Right kidney (tissue), 1 donor: ENCODE measurements at regions not wholly inside any gene's neighbourhood (a gene's known extent, or its start where the extent isn't known, plus 50 kb on each side); places are given as distances from the start of the nearest gene placed in this dataset.
"Not testable (repeated sequence)": the region's sequence is repeated elsewhere in the genome, so short reads cannot be mapped to it uniquely, and the experiment has no call there.

Experiments used
- DNase-seq: peaks from one replicate; pipeline ENCODE4 v3.0.0-alpha.2; 2016

- DNase-seq: no peak
Measured at GRCh38 chr1:229114850-229115365, 156.0 kb upstream of the RAB4A start.

DNA sequence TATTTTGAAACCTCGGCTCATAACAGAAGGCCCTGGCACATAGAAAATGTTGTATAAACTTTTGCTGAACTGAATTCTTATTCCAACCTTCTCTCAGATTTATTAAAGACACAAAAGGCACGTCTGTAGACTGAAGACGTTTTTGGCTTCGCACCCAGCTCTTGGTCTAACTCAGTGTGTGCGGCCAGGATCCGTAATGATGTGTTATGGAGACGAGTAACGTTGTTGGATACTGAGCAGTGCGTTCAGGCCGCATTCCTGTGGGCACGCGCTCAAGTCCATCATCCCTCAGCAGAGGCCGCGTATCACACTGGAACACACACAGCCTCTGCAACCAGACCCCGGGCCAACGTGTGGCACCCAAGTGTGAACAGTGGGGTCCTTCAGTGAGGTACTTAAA lies 154.8 kb upstream of the RAB4A start:
- no peak for DNase-seq

- no peak for DNase-seq
Measured at GRCh38 chr1:229117664-229118300, 153.1 kb upstream of the RAB4A start.

DNA sequence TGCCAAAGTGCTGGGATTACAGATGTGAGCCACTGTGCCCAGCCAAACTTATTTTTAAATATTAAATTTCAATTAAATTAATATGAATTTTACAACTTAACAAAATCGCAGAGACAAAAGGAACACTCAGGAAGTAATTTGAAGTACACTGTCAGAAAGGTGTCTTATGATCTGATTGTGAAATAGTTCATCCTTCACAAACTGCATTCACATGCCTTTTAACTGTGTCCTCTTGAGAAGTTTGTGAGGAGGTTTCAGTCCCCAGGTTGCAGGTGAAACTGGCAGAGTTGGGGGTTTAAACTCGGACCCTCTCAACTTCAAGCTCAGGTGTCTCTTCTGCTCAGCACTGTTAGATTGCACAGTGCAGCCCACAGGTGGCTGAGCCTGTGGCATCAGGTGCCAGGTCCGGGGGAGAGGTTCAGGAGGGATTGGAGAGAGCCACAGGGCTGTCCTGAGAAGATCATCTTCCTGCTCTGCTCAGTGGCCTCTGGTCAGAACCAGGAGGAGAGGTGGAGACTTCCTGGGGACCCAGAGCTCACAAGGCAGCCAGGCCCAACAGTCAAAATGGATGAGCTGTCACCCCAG lies 152.3 kb upstream of the RAB4A start:
- no peak for DNase-seq

DNA sequence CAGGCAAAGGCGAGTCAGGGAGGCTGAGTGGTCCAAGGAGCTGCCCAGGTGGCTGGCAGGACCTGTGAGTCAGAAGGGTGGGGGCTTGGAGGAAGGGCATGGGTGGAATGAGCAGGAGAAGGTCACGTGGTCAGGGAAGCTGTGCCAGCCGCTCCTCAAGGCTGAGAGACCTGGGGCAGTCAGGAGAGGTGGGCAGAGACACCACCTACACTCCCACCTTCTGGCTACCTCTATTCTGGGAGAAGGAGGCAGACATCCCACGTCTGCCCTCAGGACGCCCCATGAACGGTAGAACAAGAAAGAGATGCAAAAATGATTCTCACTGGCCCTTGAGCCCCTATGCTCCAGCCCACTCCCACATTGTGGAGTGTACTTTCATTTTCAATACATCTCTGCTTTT lies 151.8 kb upstream of the RAB4A start:
- DNase-seq: no peak

GRCh38 chr1:229119876-229120275 lies 151.0 kb upstream of the RAB4A start:
- DNase-seq: no peak

GRCh38 chr1:229121845-229122436 lies 149.0 kb upstream of the RAB4A start:
- no peak for DNase-seq

DNA sequence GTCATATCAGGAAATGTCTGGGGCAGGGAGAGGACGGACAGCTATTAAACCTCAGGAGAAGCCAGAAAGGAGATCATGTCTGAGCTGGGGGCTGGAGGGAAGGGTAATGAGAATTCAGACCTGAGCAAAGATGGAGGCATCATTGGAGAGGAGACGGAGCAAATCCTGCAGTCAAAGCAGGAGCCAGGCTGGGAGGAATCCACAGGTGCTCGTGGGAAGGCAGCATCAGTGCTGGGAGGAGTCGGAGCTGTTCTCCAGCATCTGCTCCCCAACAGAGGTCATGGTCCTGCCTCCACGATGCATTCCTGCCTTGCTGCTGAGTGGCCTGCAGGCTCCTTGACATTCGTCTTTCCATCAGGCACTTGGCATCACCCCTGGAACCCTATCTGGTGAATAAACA lies 148.3 kb upstream of the RAB4A start:
- no peak for DNase-seq

GRCh38 chr1:229124116-229124515 lies 146.8 kb upstream of the RAB4A start:
- DNase-seq: no peak

DNA sequence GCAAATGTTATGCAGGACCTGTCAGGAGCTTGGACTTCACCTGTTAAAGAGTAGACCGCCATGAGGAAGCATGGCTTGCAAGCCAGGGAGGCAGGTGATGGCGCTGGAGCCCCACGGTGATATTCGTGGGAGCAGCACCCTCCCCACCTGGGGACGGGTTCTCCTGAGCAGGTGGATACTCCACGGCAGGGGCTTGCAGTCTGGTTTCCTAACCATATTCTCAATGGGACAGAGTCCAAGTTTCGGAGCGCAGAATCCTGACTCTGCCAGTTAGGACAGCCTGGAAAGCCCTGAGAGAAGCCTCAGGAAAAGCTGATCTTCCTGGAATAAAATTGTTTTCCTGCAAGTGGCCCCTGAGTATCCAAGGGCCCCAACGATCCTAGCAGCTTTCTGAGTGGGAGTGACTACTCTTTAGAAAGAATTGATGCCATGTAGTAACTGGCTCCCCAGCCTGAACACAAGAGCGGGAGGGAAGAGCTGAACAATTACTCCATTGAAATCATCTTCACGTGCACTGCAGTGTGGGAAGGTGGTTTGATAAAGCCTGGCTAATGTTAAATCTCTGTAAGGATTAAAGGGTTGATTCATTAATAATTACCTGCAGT lies 146.3 kb upstream of the RAB4A start:
- DNase-seq: no peak

DNA sequence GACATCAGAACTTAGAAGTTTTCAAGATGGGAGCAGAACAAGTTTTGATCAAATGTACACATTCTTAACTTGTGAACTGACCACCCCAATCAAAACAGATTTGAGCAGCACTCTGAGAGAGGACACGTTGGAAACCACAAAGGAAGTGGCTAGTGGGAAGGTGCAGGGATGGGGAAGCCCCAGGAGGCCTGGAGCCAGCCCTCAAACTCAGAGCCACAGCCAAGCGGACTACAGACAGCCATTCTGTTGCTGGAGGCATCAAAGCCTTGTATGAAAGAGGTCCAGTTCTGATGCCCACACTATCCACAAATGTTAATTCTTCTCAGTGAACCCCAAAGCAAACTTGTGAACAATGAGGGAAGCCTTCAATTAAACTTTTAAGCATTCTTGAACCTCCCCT lies 143.6 kb upstream of the RAB4A start:
- no peak for DNase-seq

DNA sequence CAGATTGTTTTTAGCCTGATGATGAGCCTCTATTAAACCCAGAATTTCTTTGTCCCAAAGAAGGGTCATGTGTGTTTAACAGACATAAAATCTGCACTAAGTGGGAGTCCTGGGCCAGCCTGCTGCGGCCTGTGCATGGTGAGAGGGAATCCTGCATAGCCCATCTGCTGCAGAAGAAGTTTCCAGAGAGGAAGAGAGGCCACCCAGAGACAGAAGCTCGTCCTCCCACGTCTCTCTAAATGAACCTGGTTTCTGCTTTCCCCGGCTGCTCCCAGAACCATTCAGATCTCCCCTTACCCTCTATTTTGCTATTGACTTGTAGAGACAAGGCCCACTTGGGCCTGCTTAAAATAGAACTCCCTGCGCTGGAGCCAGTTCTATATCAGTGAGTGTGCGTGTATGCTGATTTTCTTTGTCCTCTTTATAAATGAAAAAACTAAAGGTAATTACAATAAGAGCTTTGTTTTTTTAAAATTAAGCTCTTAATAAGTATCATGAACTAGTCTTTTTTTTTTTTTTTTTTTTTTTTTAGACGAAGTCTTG lies 142.8 kb upstream of the RAB4A start:
- no peak for DNase-seq

DNA sequence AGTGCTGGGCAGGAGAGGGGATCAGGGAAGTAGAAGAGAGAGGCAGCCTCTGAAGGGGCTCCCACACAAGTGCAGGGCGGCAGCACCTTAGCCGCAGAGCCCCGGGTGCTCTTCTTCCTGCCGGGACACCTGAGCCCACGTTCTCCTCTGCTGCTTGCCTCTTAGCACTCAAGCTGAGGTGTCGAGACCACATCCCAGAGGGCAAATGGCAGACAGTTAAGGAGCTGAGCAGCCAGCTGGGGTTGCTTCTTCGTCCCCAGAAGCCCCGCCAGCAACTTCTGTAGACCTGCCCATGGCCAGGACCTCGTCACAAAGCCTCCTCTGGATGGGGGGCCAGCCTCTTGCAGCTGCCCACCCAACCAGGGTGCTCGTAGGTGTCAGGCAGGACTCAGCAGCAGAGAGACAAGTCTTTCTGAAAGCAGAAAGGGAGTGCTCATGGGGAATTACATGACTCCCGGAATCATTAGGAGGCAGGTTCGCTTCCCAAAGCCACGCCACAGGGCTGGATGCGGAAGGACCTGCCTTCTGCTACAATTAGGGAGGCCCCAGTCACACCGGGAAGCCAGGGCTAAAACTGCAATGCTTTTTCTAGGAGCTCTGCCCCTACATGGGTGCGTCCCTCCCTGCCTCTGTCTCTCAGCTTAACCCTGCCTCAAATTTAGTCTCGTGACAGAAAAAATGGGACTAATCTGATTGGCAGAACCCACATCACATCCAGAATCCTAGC lies 141.4 kb upstream of the RAB4A start:
- DNase-seq: no peak

GRCh38 chr1:229130028-229130668 lies 140.8 kb upstream of the RAB4A start:
- DNase-seq: no peak

GRCh38 chr1:229131243-229132105 lies 139.4 kb upstream of the RAB4A start:
- no peak for DNase-seq

DNA sequence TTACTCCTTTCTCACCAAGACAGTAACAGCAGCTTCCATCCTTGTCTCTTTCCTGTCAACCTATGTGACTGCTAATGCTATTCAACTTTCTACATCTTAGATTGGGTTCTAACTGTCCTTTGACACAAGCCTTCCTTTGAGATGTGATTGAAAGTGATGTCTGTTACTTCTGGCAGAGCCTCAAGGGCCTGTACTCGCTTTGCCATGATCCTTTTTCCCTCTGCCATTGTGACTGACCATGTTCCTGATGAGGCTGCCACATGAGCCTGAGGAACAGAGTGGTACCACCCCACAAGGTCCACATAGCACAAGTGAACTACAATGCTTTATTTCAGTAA lies 138.8 kb upstream of the RAB4A start:
- DNase-seq: no peak

GRCh38 chr1:229132706-229133105 lies 138.2 kb upstream of the RAB4A start:
- DNase-seq: no peak

DNA sequence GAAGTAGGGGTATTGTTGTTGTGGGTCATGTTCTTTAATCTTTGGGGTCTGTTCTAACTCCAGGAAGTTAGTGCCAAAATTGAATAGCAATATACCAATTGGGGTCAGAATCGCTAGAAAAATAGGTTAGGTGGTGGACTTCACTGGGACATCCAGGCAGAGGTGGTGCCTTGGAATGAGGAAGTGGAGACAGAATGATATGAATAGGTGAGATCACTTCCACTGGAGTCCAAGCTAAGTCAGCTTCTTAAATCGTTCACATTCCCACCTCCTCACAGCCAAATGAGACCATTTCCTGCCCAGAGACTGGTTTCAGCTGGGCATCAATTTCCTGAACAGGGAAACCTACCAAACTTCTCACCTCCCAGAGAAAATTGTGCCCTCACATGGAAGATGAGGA lies 137.8 kb upstream of the RAB4A start:
- no peak for DNase-seq

DNA sequence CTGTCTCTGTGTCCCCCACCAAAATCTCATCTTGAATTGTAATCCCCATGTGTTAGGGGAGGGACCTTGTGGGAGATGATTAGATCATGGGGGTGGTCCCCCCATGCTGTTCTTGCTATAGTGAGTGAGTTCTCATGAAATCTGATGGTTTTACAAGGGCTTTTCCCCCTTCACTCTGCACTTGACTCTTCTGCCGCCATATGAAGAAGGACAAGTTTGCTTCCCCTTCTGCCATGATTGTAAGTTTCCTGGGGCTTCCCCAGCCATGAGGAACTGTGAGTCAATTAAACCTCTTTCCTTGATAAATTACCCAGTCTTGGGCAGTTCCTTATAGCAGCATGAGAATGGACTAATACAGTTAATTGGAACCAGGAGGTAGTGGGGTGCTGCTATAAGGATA lies 137.1 kb upstream of the RAB4A start:
- DNase-seq: no peak

DNA sequence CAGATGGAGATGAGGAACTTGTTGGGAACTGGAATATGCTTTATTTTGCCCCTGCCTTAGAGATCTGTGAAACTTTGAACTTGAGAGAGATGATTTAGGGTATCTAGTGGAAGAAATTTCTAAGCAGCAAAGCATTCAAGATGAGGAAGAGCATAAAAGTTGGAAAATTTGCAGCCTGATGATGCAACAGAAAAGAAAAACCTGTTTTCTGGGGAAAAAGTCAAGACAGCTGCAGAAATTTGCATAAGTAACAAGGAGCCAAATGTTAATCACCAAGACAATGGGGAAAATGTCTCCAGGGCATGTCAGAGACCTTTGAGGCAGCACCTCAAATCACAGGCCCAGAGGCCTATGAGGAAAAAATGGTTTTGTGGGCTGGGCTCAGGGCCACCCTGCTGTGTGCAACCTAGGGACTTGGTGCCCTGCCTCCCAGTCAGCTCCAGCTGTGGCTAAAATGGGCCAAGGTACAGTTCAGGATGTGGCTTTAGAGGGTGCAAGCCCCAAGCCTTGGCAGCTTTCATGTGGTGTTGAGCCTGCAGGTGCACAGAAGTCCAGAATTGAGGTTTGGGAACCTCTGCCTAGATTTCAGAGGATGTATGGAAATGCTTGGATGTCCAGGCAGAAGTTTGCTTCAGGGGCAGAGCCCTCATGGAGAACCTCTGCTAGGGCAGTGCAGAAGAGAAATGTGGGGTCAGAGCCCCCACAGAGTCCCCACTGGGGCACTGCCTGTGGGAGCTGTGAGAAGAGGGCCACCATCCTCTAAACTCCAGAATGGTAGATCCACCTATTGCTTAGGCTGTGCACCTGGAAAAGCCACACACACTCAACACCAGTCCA lies 136.3 kb upstream of the RAB4A start:
- not testable (repeated sequence) for DNase-seq
